CD4-positive, alpha-beta T cell treated with Interleukin-6 at 100 ng/mL for 8 hours (primary cell): ENCODE measurements at regions not wholly inside any gene's neighbourhood (a gene's known extent, or its start where the extent isn't known, plus 50 kb on each side); places are given as distances from the start of the nearest gene placed in this dataset.
"Not testable (repeated sequence)": the region's sequence is repeated elsewhere in the genome, so short reads cannot be mapped to it uniquely, and the experiment has no call there.

Experiments
- DNase-seq: peaks from one replicate; pipeline ENCODE4 v3.0.0-alpha.2; 2020; ENCODE audit warnings: mixed read lengths, low spot score

GRCh38 chr14:56046546-56046945, 71.7 kb upstream of the PELI2 start:
- no peak for DNase-seq

DNA sequence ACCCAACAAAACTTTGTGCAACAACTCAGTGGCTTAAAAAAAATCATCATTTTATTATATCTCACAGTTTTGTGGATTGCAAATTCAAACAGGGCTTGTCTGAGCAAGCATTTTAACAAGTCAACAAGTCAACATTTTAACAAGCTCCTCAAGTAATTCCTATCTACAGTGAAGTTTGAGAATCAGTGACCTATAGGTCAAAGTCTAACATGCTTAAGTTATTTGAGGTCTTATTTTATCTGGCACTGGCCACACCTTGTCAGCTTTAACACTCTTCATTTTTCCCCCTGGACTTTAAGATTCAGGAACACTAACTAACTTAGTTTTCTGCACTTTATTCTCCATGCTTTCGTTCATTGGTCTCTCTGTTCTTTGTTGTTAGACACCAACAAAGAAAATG, 71.2 kb upstream of the PELI2 start:
- DNase-seq: no peak

DNA sequence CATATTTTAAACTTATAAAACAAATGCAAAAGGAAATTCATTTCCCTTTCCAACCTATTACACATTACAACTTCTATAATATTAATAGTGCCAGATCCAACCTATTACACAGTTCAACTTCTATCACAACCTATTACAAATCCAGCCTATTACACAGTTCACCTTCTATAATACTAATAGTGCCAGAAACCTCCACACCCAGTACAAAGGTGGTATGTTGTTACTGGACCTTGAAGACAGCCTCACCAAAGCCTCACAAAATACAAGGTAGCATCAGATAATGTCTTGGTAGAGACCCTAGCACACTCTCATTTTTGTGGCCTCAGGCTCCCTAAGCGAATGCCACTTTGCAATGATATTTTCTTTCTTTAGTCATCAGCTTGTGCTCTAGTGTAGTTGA, 68.7 kb upstream of the PELI2 start:
- no peak for DNase-seq

GRCh38 chr14:56055511-56055910, 62.7 kb upstream of the PELI2 start:
- no peak for DNase-seq

DNA sequence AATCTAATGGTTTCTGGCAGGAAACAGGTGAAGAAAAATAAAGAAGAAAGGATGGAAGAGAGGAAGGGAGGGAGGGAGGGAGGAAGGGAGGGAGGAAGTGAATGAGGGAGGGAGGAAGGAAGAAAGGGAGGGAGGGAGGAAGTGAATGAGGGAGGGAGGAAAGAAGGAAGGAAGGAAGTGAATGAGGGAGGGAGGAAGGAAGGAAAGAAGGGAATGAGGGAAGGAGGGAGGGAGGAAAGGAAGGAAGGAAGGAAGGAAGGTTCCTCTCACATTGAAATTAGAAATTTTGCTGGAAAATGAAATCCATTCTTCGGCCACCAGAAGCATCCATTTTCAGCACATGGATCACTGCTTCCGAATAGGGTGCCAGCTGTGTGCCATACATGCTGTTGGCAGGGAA, 62.2 kb upstream of the PELI2 start:
- DNase-seq: no peak

DNA sequence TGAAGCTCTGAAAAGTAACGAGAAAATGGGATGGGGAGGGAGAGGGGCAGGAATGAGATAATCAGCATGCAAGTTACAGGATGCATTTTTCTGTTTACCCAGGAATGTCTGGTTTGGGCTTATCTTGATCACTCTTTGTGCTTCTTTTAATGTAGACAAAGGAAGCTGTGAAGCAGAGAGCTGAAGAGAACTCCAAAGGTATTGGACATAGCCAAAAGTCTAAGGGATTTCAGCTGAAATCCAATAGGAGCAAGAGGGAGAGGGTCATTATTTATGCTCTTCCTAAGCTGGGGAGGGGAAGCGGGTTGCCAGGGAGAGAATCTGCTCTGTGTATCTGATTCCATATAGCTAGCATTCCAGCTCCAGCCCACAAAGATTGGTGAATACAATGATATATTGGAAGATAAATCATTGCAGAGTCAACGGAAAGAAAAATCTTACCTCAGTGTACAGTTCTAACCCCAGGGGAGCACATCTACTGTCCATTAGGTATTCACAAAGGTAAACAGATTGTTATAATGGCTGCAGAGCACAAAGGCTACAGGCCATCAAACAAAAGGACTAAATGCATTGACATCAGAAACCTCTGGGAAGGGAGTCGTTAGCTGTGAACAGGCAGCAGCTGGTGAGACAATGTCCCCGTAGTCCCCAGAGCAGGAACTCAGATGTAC, 61.0 kb upstream of the PELI2 start:
- DNase-seq: no peak

DNA sequence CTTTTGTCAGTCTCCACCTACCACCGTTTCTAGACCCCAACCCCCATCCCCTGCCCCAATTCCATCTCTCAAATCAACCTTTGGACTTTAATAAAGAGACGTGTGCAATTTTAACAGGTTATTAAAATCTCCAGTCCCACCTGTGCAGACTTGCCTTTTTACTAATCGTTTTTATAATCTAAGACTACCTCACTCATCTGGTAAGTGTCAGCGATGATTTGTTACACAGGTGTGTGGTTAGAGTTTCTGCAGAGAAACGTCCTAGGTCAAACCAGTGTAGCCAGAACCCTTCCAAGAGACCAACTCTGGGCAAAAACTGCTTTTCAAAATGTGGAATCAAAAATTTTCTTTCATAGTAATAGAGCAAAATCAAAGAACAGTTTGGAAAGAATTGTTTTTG, 60.4 kb upstream of the PELI2 start:
- DNase-seq: no peak

GRCh38 chr14:56059054-56059453, 59.2 kb upstream of the PELI2 start:
- no peak for DNase-seq

GRCh38 chr14:56061051-56061450, 57.2 kb upstream of the PELI2 start:
- no peak for DNase-seq

DNA sequence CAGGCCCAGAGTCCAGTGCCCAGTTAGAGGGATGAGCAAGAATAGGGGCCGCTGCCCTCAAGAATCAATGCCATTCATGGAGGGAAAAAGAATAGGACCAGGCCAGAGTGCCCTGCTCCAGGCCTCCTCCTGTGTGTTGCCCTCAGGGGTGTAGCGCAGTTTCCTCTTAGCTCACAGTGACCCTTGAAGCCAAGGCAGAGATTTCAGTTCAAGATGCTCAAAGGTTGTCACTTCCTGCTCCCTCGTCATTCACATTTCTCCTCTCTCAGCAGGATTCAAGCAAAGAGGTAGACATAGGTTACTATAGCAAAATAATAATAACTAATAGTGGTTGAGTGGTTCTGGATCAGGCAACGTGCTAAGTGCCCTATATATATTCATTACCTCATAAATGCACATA, 55.1 kb upstream of the PELI2 start:
- no peak for DNase-seq

- no peak for DNase-seq
Observed at GRCh38 chr14:56064513-56064912, 53.7 kb upstream of the PELI2 start.

GRCh38 chr14:56065199-56065598, 53.0 kb upstream of the PELI2 start:
- not testable (repeated sequence) for DNase-seq

DNA sequence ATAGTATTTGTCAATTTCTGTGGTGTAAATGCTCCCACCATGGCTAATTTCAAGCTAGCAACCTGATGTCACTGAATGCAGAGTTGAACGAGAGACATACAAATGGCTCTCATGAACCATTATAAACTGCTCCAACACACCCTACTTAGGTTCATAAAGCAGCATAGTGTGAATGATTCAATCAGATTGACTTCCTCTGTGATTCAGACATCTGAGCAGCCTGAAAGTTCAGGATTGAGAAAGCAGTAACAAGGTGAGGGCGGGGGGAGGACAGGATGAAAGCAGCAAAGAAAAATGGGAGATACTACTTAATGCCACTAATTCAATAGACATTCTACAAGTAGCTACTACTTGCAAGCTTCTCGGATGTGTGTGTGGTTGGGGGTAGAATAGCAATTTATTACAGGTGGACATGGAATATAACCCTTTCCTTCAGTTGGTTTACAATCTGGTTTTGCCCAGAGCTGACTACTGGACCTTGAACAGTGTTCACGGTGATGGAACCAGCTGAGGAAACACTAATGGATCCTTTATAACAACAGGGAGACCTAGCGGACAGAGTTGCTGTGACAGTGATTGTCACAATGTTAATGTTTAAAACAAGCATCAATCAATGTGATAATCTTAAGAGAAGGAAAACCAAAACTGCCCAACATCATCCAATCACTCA, 52.5 kb upstream of the PELI2 start:
- DNase-seq: no peak
